GM12872 (cell line): ENCODE measurements at regions not wholly inside any gene's neighbourhood (a gene's known extent, or its start where the extent isn't known, plus 50 kb on each side); places are given as distances from the start of the nearest gene placed in this dataset.

Experiments used
- CTCF ChIP-seq: IDR thresholded peaks from 3 replicates; pipeline ENCODE4 v1.5.1; 2011; ENCODE audit warnings: low read depth, mild to moderate bottlenecking, low read length, moderate library complexity; ENCODE audit not compliant: insufficient read depth

DNA sequence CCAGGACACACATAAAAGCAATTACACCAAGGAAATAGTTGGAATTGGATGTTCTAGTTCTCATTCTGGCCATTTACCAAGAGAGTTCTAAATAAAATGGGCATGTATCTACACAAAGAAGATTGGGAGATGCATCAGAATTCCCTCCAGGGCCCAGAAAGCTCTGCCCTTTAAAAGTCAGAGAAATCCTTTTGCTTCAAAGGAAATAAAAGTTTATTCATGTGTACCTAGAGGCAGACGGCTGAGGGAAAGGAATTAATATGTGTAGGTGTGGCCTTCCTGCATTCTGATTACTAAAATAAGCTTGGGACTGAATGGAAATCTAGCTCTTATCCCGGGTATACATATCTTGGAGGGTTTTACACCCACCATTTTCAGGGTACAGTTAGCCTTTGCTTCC is 719.4 kb downstream of the SEMA5A start:
- no peak for TF ChIP-seq CTCF

- TF ChIP-seq CTCF: no peak
These were observed 718.2 kb downstream of the SEMA5A start for GRCh38 chr5:8827696-8828095.

DNA sequence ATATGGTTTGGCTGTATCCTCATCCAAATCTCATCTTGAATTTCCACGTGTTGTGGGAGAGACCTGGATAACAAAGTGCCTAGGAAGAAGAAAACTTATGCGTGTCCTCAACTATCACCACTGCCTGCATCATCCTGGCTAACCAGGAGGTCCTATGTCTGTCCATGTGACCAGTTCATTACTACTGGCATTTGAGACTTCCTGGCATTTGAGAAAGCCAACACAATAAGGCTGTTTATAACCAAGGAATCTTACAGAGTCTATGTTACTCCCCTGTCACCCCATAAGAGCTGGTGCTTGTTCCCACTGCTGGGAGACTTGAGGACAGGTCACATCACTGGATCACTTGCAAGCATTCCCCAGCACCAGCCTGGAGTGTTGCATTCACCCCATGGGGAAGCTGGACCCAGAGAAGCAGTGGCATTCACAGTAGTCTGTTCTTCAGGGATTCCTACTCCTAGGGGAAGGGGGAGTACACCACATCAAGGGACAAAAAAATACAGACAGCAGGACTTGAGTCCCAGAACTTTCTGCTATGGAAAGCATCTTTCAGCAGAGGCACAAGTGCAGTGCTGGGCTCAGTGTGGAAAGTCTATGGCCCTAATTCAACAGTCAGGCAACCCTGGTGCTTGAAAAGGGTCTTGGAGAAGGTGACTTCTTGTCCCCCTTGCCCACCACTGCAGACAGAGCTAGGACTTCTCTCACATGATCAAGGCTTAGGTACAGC is 717.1 kb downstream of the SEMA5A start:
- no peak for TF ChIP-seq CTCF

DNA sequence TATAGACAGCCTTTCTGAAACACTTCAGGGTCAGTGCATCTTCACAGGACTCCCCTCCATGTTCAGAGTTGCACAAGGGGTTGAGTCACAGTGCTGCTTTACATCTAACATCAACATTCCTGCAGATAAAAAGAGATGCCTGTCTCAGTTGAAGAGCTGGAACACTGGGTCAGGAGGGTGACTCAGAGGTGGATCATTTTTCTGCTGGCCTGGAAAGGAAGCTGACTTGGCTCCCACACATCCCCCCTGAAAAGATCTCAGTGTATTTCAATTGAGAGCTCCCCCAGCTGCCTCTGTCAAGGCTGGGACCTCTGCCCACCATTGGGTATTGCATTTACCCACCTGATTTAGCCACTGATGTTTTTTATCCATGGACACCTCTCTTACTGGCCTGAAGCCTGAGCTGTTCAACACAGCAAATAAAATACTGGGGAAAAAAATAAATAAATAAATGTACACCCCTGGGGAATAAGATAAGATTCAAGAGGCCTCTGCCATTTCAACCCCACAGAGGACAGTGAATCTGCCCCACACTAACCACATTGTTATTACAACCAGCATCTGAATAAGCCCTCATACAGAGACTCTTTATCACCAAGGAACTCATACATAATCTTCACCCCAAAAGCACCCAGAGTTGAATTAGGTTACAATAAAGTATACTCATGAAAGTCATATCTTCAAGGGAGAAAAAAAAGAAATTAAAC is 716.4 kb downstream of the SEMA5A start:
- no peak for TF ChIP-seq CTCF

DNA sequence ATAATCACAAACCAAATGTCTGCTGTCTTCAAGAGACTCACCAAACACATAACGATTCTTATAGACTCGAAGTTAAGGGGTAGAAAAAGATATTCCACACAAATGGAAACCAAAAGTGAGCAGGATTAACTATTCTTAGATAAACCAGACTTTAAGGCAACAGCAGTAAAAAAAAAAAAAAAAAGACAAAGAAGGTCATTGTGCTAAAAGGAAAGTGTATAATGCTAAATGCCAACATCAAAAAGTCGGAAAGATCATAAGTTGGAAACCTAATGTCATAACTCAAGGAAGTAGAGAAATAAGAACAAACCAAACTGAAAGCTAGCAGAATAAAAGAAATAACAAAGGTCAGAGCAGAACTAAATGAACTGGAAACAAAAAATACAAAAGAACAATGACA is 714.6 kb downstream of the SEMA5A start:
- TF ChIP-seq CTCF: no peak

DNA sequence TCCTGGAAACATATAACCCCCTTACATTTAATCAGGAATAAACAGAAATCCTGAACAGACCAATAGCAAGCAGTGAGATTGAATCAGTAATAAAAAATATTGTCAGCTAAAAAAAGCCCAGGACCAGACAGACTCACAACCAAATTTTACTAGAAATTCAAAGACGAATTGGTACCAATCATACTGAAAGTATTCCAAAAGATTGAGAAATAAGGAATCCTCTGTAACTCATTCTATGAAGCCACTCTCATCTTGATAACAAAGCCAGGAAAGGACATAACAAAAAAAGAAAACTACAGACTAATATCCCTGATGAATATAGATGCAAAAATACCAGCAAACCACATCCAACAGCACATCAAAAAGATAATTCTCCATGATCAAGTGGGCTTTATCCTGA is 714.0 kb downstream of the SEMA5A start:
- TF ChIP-seq CTCF: no peak

- no peak for TF ChIP-seq CTCF
These were observed 706.4 kb downstream of the SEMA5A start for GRCh38 chr5:8839361-8840055.
